ENCODE measurements at regions not wholly inside any gene's neighbourhood (a gene's known extent, or its start where the extent isn't known, plus 50 kb on each side); places are given as distances from the start of the nearest gene placed in this dataset.

GRCh38 chr13:74682746-74683145 is 548.5 kb upstream of the KLF12 start:
- H3K27me3 Mint-ChIP-seq (ENCODE audit: low read depth) = no peaks in the 10 kb centered on the region
- no peaks in the 10 kb centered on the region for H3K9me3 Mint-ChIP-seq
- no peak for DNase-seq (ENCODE audit: low spot score)
- H3K4me3 Mint-ChIP-seq = no peak overlapping the region
- H3K27ac Mint-ChIP-seq = no peak overlapping the region
- no peaks in the 10 kb centered on the region for H3K36me3 Mint-ChIP-seq (ENCODE audit: low read depth)
- H3K4me1 Mint-ChIP-seq (ENCODE audit: low read depth) = no peaks in the 10 kb centered on the region

- Mint-ChIP-seq H3K4me3 (no peak overlapping the region), H3K9me3 (no peaks in the 10 kb centered on the region), H3K27me3 (ENCODE audit: low read depth) (no peaks in the 10 kb centered on the region), H3K36me3 (ENCODE audit: low read depth) (no peaks in the 10 kb centered on the region), H3K4me1 (ENCODE audit: low read depth) (no peaks in the 10 kb centered on the region), H3K27ac (no peak overlapping the region)
- DNase-seq (ENCODE audit: low spot score) = no peak
Observed at GRCh38 chr13:74681891-74682290, 547.7 kb upstream of the KLF12 start.

GRCh38 chr13:74678308-74678965 is 544.2 kb upstream of the KLF12 start:
- Mint-ChIP-seq H3K36me3 (ENCODE audit: low read depth) (no peaks in the 10 kb centered on the region), H3K9me3 (no peaks in the 10 kb centered on the region), H3K27me3 (ENCODE audit: low read depth) (no peaks in the 10 kb centered on the region), H3K4me1 (ENCODE audit: low read depth) (no peaks in the 10 kb centered on the region), H3K27ac (no peak overlapping the region), H3K4me3 (no peak overlapping the region)
- no peak for DNase-seq (ENCODE audit: low spot score)

GRCh38 chr13:74675972-74676371 is 541.8 kb upstream of the KLF12 start:
- DNase-seq (ENCODE audit: low spot score) = no peak
- no peaks in the 10 kb centered on the region for H3K9me3 Mint-ChIP-seq
- H3K36me3 Mint-ChIP-seq (ENCODE audit: low read depth) = no peaks in the 10 kb centered on the region
- no peak overlapping the region for H3K4me3 Mint-ChIP-seq
- H3K27me3 Mint-ChIP-seq (ENCODE audit: low read depth) = no peaks in the 10 kb centered on the region
- no peaks in the 10 kb centered on the region for H3K4me1 Mint-ChIP-seq (ENCODE audit: low read depth)
- no peak overlapping the region for H3K27ac Mint-ChIP-seq

- no peaks in the 10 kb centered on the region for H3K27me3 Mint-ChIP-seq (ENCODE audit: low read depth)
- H3K4me3 Mint-ChIP-seq = no peak overlapping the region
- H3K27ac Mint-ChIP-seq = no peak overlapping the region
- no peak for DNase-seq (ENCODE audit: low spot score)
- no peaks in the 10 kb centered on the region for H3K36me3 Mint-ChIP-seq (ENCODE audit: low read depth)
- H3K4me1 Mint-ChIP-seq (ENCODE audit: low read depth) = no peaks in the 10 kb centered on the region
- no peaks in the 10 kb centered on the region for H3K9me3 Mint-ChIP-seq
Observed at GRCh38 chr13:74675182-74675581, 541.0 kb upstream of the KLF12 start.

- Mint-ChIP-seq H3K4me3 (no peak overlapping the region), H3K27ac (no peak overlapping the region), H3K36me3 (ENCODE audit: low read depth) (no peaks in the 10 kb centered on the region), H3K4me1 (ENCODE audit: low read depth) (no peaks in the 10 kb centered on the region), H3K27me3 (ENCODE audit: low read depth) (no peaks in the 10 kb centered on the region), H3K9me3 (no peaks in the 10 kb centered on the region)
- no peak for DNase-seq (ENCODE audit: low spot score)
Observed at GRCh38 chr13:74674720-74675119, 540.5 kb upstream of the KLF12 start.

- Mint-ChIP-seq H3K36me3 (ENCODE audit: low read depth) (no peaks in the 10 kb centered on the region), H3K9me3 (no peaks in the 10 kb centered on the region), H3K4me3 (no peak overlapping the region), H3K27ac (no peak overlapping the region), H3K4me1 (ENCODE audit: low read depth) (no peaks in the 10 kb centered on the region), H3K27me3 (ENCODE audit: low read depth) (no peaks in the 10 kb centered on the region)
- no peak for DNase-seq (ENCODE audit: low spot score)
Observed at GRCh38 chr13:74669149-74669548, 534.9 kb upstream of the KLF12 start.

GRCh38 chr13:74667656-74668203 is 533.5 kb upstream of the KLF12 start:
- Mint-ChIP-seq H3K27ac (no peak overlapping the region), H3K4me3 (no peak overlapping the region), H3K4me1 (ENCODE audit: low read depth) (no peaks in the 10 kb centered on the region), H3K9me3 (no peaks in the 10 kb centered on the region), H3K36me3 (ENCODE audit: low read depth) (no peaks in the 10 kb centered on the region), H3K27me3 (ENCODE audit: low read depth) (no peaks in the 10 kb centered on the region)
- no peak for DNase-seq (ENCODE audit: low spot score)

GRCh38 chr13:74662905-74663304 is 528.7 kb upstream of the KLF12 start:
- no peaks in the 10 kb centered on the region for H3K4me1 Mint-ChIP-seq (ENCODE audit: low read depth)
- no peaks in the 10 kb centered on the region for H3K9me3 Mint-ChIP-seq
- H3K4me3 Mint-ChIP-seq = no peak overlapping the region
- no peak overlapping the region for H3K27ac Mint-ChIP-seq
- no peaks in the 10 kb centered on the region for H3K27me3 Mint-ChIP-seq (ENCODE audit: low read depth)
- no peak for DNase-seq (ENCODE audit: low spot score)
- no peaks in the 10 kb centered on the region for H3K36me3 Mint-ChIP-seq (ENCODE audit: low read depth)

- H3K4me1 Mint-ChIP-seq (ENCODE audit: low read depth) = no peaks in the 10 kb centered on the region
- H3K27ac Mint-ChIP-seq = no peak overlapping the region
- DNase-seq (ENCODE audit: low spot score) = no peak
- H3K27me3 Mint-ChIP-seq (ENCODE audit: low read depth) = no peaks in the 10 kb centered on the region
- no peak overlapping the region for H3K4me3 Mint-ChIP-seq
- no peaks in the 10 kb centered on the region for H3K36me3 Mint-ChIP-seq (ENCODE audit: low read depth)
- H3K9me3 Mint-ChIP-seq = no peaks in the 10 kb centered on the region
Observed at GRCh38 chr13:74661851-74662250, 527.6 kb upstream of the KLF12 start.

- Mint-ChIP-seq H3K36me3 (ENCODE audit: low read depth) (no peaks in the 10 kb centered on the region), H3K9me3 (no peaks in the 10 kb centered on the region), H3K27ac (no peak overlapping the region), H3K4me3 (no peak overlapping the region), H3K4me1 (ENCODE audit: low read depth) (no peaks in the 10 kb centered on the region), H3K27me3 (ENCODE audit: low read depth) (no peaks in the 10 kb centered on the region)
- DNase-seq (ENCODE audit: low spot score) = no peak
Observed at GRCh38 chr13:74657765-74658164, 523.6 kb upstream of the KLF12 start.

GRCh38 chr13:74651121-74651520 is 516.9 kb upstream of the KLF12 start:
- H3K27me3 Mint-ChIP-seq (ENCODE audit: low read depth) = no peaks in the 10 kb centered on the region
- no peaks in the 10 kb centered on the region for H3K4me1 Mint-ChIP-seq (ENCODE audit: low read depth)
- no peak overlapping the region for H3K27ac Mint-ChIP-seq
- no peaks in the 10 kb centered on the region for H3K9me3 Mint-ChIP-seq
- DNase-seq (ENCODE audit: low spot score) = no peak
- no peaks in the 10 kb centered on the region for H3K36me3 Mint-ChIP-seq (ENCODE audit: low read depth)
- H3K4me3 Mint-ChIP-seq = no peak overlapping the region

GRCh38 chr13:74647991-74648390 is 513.8 kb upstream of the KLF12 start:
- H3K27ac Mint-ChIP-seq = no peak overlapping the region
- DNase-seq (ENCODE audit: low spot score) = no peak
- H3K4me3 Mint-ChIP-seq = no peak overlapping the region
- H3K27me3 Mint-ChIP-seq (ENCODE audit: low read depth) = no peaks in the 10 kb centered on the region
- no peaks in the 10 kb centered on the region for H3K36me3 Mint-ChIP-seq (ENCODE audit: low read depth)
- no peaks in the 10 kb centered on the region for H3K4me1 Mint-ChIP-seq (ENCODE audit: low read depth)
- H3K9me3 Mint-ChIP-seq = no peaks in the 10 kb centered on the region

GRCh38 chr13:74647211-74647610 is 513.0 kb upstream of the KLF12 start:
- Mint-ChIP-seq H3K27ac (no peak overlapping the region), H3K36me3 (ENCODE audit: low read depth) (no peaks in the 10 kb centered on the region), H3K9me3 (no peaks in the 10 kb centered on the region), H3K27me3 (ENCODE audit: low read depth) (no peaks in the 10 kb centered on the region), H3K4me3 (no peak overlapping the region), H3K4me1 (ENCODE audit: low read depth) (no peaks in the 10 kb centered on the region)
- no peak for DNase-seq (ENCODE audit: low spot score)

- Mint-ChIP-seq H3K9me3 (no peaks in the 10 kb centered on the region), H3K4me1 (ENCODE audit: low read depth) (no peaks in the 10 kb centered on the region), H3K4me3 (no peak overlapping the region), H3K27ac (no peak overlapping the region), H3K27me3 (ENCODE audit: low read depth) (no peaks in the 10 kb centered on the region), H3K36me3 (ENCODE audit: low read depth) (no peaks in the 10 kb centered on the region)
- no peak for DNase-seq (ENCODE audit: low spot score)
Observed at GRCh38 chr13:74646091-74646490, 511.9 kb upstream of the KLF12 start.

Data from T-helper 2 cell treated with Interferon-gamma antibody and Interleukin-4, amounts not matched to agents 5 μg/mL and 100 μg/mL, for 36 hours (primary cell).